Ovary (tissue), 3 donors: ENCODE measurements at regions not wholly inside any gene's neighbourhood (a gene's known extent, or its start where the extent isn't known, plus 50 kb on each side); places are given as distances from the start of the nearest gene placed in this dataset.

Source experiments
- POLR2A ChIP-seq: fragments of 450-650 bp; IDR thresholded peaks from one replicate; pipeline ENCODE4 v1.6.1; 2017; ENCODE audit warnings: antibody characterized with exemption, mild to moderate bottlenecking, moderate library complexity
- TF ChIP-seq, protein P1 (sequence below), 3 donors: fragments of 450-650 bp in 2 of 3; fragments of 200-600 bp in 1 of 3; IDR thresholded peaks; one replicate each; pipeline versions ENCODE4 v1.5.1 to v1.8.0; 2016 to 2022; ENCODE audit warnings: antibody characterized with exemption in 3 of 3, mild to moderate bottlenecking in 1 of 3
- donor health status: DM: no; HTN: no; CAD: no.

DNA sequence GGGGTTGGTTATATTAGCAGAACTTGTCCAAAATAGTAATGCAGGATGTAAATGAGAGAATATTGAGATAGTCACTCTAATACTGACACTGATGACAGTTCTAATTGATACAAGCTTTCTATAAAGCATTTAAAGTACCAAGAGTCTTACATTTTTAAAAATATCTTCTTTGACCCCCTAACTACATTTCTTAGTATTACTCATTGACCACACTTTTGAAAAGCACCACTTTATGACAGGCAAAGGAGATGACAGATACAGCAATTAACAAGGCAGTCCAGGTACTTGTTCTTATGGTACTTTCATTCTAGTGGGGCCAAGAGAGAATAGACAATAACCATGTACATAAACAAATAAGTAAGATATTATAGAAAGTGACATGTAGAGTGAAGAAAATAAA, 139.4 kb upstream of the EYA4 start:
- TF ChIP-seq, protein P1, sequence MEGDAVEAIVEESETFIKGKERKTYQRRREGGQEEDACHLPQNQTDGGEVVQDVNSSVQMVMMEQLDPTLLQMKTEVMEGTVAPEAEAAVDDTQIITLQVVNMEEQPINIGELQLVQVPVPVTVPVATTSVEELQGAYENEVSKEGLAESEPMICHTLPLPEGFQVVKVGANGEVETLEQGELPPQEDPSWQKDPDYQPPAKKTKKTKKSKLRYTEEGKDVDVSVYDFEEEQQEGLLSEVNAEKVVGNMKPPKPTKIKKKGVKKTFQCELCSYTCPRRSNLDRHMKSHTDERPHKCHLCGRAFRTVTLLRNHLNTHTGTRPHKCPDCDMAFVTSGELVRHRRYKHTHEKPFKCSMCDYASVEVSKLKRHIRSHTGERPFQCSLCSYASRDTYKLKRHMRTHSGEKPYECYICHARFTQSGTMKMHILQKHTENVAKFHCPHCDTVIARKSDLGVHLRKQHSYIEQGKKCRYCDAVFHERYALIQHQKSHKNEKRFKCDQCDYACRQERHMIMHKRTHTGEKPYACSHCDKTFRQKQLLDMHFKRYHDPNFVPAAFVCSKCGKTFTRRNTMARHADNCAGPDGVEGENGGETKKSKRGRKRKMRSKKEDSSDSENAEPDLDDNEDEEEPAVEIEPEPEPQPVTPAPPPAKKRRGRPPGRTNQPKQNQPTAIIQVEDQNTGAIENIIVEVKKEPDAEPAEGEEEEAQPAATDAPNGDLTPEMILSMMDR (IDR thresholded peaks at IDR 0.05): no peak
- no peak for TF ChIP-seq POLR2A
